Liver (tissue), 3 donors: ENCODE measurements at regions not wholly inside any gene's neighbourhood (a gene's known extent, or its start where the extent isn't known, plus 50 kb on each side); places are given as distances from the start of the nearest gene placed in this dataset.

Experiments
- CTCF ChIP-seq: fragments of 150-350 bp; IDR thresholded peaks from 2 replicates; pipeline ENCODE4 v1.5.1; 2017; ENCODE audit warnings: improper control_type of control experiment, low read depth, low read length; ENCODE audit not compliant: missing input control
- EGR1 ChIP-seq, 2 donors: IDR thresholded peaks; 2 replicates each; pipeline ENCODE4 v1.6.1; 2016 to 2018; ENCODE audit warnings: antibody characterized with exemption in 2 of 2, low read depth in 2 of 2
- FOXA1 ChIP-seq: IDR thresholded peaks from 2 replicates; pipeline ENCODE4 v1.6.1; 2016; ENCODE audit warnings: antibody characterized with exemption
- FOXA2 ChIP-seq: IDR thresholded peaks from 2 replicates; pipeline ENCODE4 v1.6.1; 2016; ENCODE audit warnings: antibody characterized with exemption
- GABPA ChIP-seq, 2 donors: IDR thresholded peaks in 1 of 2; conservative IDR thresholded peaks in 1 of 2; 2 replicates each; pipeline ENCODE4 v1.6.1; 2016; ENCODE audit warnings: antibody characterized with exemption in 2 of 2, mild to moderate bottlenecking in 1 of 2, moderate library complexity in 1 of 2
- HNF4A ChIP-seq, 2 donors: conservative IDR thresholded peaks; 2 replicates each; pipeline ENCODE4 v1.6.1; 2016; ENCODE audit warnings: antibody characterized with exemption in 2 of 2, mild to moderate bottlenecking in 2 of 2
- RAD21 ChIP-seq, 2 donors: IDR thresholded peaks; 2 replicates each; pipeline ENCODE4 v1.6.1; 2016; ENCODE audit warnings: antibody characterized with exemption in 2 of 2, mild to moderate bottlenecking in 2 of 2
- REST ChIP-seq: IDR thresholded peaks from 2 replicates; pipeline ENCODE4 v1.6.1; 2016; ENCODE audit warnings: antibody characterized with exemption, mild to moderate bottlenecking
- SP1 ChIP-seq: IDR thresholded peaks from 2 replicates; pipeline ENCODE4 v1.6.1; 2018; ENCODE audit warnings: antibody characterized with exemption, mild to moderate bottlenecking
- TAF1 ChIP-seq: conservative IDR thresholded peaks from 2 replicates; pipeline ENCODE4 v1.6.1; 2016; ENCODE audit warnings: antibody characterized with exemption, mild to moderate bottlenecking
- YY1 ChIP-seq: IDR thresholded peaks from 2 replicates; pipeline ENCODE4 v1.6.1; 2016; ENCODE audit warnings: antibody characterized with exemption, mild to moderate bottlenecking
- TF ChIP-seq, protein P1 (sequence below): IDR thresholded peaks from 2 replicates; pipeline ENCODE4 v1.6.1; 2016; ENCODE audit warnings: antibody characterized with exemption
- TF ChIP-seq, protein P2 (sequence below): IDR thresholded peaks from 2 replicates; pipeline ENCODE4 v1.6.1; 2016; ENCODE audit warnings: antibody characterized with exemption
- TF ChIP-seq, protein P3 (sequence below): IDR thresholded peaks from 2 replicates; pipeline ENCODE4 v1.6.1; 2016; ENCODE audit warnings: antibody characterized with exemption
- donor health status: healthy.
- donor health status: healthy.

DNA sequence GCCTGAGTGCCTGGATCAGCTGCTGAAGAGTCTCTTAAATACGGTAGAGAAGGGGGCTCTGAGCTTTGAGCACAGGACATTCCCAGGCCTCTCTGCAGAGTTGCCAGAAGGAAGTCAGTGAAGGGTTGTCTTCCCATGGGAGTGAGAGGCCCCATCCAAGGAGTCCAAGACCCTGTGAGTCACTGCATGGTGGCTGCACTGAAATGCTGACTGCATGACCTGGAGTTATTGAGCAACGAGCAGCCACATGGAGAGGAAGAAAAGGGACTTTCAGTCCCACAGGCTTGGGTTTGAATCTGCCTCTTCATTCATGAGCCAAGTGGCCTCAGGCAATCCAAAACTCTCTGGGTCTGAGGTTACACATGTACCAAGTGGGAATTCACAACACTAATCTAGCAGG, 69.6 kb upstream of the RASGRF1 start:
- TF ChIP-seq CTCF, result no peak
- TF ChIP-seq HNF4A (conservative IDR thresholded peaks at IDR 0.05), result no peak
- no peak for TF ChIP-seq SP1
- TF ChIP-seq, protein P1, sequence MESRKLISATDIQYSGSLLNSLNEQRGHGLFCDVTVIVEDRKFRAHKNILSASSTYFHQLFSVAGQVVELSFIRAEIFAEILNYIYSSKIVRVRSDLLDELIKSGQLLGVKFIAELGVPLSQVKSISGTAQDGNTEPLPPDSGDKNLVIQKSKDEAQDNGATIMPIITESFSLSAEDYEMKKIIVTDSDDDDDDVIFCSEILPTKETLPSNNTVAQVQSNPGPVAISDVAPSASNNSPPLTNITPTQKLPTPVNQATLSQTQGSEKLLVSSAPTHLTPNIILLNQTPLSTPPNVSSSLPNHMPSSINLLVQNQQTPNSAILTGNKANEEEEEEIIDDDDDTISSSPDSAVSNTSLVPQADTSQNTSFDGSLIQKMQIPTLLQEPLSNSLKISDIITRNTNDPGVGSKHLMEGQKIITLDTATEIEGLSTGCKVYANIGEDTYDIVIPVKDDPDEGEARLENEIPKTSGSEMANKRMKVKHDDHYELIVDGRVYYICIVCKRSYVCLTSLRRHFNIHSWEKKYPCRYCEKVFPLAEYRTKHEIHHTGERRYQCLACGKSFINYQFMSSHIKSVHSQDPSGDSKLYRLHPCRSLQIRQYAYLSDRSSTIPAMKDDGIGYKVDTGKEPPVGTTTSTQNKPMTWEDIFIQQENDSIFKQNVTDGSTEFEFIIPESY, result no peak
- TF ChIP-seq RAD21 (IDR thresholded peaks at IDR 0.05), result no peak
- no peak for TF ChIP-seq EGR1 (IDR thresholded peaks at IDR 0.05; ENCODE audit: low read depth in 2 of 2)
- TF ChIP-seq REST, result no peak
- no peak for TF ChIP-seq YY1
- TF ChIP-seq, protein P2, sequence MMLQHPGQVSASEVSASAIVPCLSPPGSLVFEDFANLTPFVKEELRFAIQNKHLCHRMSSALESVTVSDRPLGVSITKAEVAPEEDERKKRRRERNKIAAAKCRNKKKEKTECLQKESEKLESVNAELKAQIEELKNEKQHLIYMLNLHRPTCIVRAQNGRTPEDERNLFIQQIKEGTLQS, result no peak
- TF ChIP-seq GABPA (IDR thresholded peaks at IDR 0.05 in 1 of 2, conservative IDR thresholded peaks at IDR 0.05 in 1 of 2), result no peak
- TF ChIP-seq TAF1, result no peak
- TF ChIP-seq, protein P3, sequence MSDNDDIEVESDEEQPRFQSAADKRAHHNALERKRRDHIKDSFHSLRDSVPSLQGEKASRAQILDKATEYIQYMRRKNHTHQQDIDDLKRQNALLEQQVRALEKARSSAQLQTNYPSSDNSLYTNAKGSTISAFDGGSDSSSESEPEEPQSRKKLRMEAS, result no peak
- TF ChIP-seq FOXA1, result no peak
- TF ChIP-seq FOXA2, result no peak
